GM18909 (cell line): ENCODE measurements at regions not wholly inside any gene's neighbourhood (a gene's known extent, or its start where the extent isn't known, plus 50 kb on each side); places are given as distances from the start of the nearest gene placed in this dataset.

Experiments used
- ATAC-seq: cut with Tn5 transposase; IDR thresholded peaks from one replicate; pipeline ENCODE4 v1.9.1; 2021; ENCODE audit warnings: mild to moderate bottlenecking; ENCODE audit not compliant: unreplicated experiment, poor library complexity

DNA sequence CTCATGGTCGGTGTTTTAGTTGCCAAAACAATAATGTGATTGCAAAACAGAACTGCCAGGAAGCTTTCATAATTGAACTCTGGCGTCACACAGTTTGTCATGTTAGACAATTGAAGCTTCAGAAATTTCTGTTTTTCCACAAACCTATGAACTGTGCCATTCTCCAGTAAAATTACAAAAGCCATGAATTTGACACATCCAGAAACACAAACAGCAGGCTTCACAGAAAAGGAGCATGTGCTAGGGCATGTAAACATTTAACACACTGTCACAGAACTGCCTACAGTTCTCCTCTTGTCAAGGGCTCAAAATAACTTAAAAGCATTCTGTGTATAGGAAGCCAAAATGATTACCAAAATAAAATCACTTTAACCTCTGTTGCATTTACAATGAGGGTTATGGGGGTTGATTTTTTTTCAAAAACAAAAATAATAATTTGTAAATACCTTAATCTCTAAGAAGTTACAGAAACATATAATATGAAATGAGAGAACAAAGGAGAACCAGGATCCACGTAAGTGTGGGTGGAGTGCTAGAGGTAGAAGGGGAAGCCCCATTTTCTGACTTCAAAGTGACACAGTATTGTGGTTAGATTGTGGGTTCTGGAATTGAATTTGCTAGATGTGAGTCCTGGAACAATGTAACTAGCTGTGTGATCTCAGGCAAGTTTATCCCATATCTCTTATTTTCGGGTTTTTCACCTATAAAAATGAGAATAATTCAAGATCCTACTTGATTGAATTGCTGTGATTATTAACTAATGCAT, 295.0 kb downstream of the CENPC start:
- ATAC-seq = no peak

DNA sequence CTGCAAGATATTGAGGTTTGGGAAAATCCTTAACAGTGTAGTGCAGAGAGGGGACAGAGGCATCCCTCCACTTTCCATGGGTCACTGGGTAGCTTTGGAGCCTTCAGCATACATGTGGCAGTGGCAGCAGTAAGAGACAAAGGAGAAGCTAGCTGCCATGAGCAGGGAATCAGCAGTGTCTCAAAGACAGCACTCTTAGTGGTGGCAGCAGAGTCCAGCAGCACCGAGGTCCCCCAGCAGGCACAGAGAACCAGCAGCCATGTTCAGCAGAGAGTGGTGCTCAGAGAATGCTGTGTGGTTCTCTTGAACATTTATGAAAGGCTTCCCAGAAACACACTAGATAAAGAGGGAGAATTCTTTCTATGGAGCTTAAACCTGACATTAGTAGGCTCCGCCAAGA, 308.5 kb downstream of the CENPC start:
- ATAC-seq = no peak

DNA sequence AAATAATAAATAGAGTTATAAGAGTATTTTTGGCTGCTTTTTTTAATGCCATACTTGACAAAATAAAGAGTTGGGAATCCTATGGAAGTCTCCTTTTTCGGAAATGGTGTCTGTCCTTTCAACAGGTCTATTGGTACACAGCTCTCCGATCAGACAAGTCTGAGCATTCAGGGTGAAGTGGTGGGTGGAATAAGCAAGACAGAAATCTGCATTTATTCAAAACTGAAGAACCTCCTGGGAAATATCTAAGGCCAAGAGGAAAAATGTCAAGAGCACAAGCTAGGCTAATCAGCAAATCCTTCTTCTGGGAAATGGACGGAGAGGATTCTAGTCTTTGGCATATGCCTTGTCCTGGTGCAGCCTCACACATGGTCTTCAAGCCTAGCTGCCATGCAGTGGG, 309.0 kb downstream of the CENPC start:
- no peak for ATAC-seq

DNA sequence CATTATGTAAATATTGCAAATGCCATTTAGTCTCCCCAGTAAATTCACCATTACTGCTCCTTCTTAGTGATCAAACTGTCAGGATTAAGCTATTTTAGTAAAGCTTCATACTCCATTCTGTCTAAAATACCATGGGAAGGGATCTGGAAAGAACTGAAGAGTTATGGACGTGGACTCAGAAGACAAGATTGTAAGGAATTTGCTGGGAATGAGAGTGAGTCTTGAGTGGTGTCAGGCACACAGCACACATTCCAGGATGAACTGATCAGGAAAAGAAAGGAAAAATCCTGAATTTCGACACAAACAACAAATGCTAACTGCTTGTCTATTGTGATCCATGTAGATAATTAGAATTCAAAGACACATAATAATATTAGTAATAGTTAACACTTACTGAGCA, 311.0 kb downstream of the CENPC start:
- ATAC-seq = no peak

DNA sequence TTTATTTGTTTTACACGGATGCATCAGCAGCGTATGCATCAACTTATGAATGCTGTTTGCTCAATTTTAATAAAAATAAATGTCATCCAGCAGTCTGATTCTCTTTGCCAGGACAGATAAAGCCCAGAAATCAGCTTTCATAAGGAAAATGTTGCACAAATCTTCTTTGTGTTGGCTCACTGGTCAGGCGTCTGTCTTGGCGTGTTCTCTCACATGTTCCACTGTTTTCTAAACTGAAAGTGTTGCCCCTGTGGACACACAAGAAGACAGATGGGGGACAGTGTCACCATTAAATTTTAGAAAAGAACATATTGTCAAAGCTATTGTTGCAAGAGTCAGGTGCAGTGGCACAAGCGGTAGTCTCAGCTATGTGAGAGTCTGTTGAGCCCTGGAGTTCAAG, 316.2 kb downstream of the CENPC start:
- ATAC-seq = no peak

DNA sequence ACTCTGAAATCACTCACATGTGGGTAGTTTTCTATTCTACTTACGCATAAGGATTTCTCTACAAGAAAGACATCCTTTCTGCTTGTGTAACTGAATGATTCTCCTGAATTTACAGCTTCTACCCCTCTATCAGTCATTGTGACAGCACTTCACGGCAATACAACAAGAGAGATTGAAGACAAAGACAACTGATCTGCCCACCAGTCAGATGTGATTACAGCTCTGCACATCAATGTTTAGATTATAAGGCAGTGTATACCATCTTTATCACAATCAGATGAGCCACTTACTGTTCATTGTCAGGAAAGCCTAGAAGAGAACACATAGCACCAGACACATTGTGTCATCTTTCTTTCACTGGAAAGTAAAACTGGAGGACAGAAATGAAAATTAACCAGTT, 324.4 kb downstream of the CENPC start:
- ATAC-seq = no peak

DNA sequence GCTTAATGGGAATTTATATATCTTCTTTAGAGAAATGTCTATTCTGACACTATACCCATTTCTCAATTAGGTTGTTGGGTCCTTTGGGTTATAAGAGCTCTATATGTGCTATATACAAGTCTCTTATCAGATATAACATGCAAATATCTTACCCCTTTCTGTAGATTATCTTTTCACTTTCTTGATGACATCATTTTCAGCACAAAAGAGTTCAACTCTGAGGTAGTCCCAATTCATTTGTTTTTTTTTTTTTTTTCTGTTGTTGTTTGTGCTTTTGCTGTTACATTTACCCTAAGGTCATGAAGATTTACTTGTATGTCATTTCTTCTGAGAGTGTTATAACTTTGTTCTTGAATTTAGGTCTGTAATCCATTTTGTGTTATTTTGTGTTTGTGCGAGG, 326.4 kb downstream of the CENPC start:
- ATAC-seq = no peak

DNA sequence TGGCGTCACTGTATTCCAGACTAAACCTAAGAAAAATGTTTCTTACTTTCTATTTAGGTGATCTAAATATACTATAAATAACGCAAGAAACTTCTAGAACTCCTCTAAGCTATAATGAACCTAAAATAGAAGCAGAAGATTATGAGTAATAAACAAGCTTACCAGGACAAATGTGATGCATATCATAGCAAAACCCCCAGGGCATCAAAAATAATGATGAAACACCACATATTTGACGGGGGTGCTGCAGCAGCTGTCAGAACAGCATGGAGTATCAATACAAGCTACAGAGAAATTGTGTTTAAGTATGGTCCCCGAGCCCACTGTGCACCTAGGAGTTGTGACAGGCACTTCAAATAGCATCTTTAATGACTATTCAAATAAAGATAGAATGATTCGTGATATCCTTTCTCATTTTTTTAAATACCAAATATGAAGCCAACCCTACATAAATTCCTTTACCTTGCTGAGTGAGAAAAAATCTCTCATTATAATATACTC, 337.3 kb downstream of the CENPC start:
- no peak for ATAC-seq

DNA sequence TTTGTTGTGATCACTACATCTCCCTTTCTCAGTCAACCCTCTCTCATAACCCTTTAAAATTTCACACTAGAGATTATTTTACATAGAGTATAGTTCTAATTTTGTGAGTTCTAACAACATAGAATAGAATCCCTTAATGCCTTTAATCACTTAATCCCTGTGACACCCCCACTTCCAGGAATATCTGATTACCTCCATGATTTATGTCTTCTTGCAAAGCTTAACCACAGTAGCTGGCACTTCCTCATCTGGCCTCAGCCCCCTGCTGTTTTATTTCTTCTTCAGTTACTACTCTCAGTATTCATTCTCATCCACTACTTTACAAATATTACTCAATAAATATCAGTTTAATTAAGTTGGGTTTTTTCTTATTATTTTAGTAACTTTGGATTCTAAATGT, 340.9 kb downstream of the CENPC start:
- ATAC-seq = no peak

DNA sequence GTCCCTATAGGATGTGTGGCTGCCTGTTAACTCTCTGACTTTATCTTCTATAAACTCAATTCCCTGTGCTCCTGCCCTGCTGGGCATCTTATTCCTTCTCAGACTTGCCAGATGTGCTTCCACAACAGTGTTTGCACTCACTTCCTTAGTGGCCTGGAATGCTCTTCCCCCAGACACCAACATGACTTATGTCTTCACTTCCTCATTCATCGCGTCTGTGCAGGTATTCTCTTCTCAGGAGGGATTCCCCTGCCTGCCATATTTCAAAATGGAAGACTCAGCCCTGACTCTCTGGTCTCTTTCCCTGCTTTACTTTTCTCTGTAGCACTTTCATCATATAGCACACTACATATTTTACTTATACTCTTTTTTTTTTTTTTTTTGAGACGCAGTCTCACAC, 344.0 kb downstream of the CENPC start:
- ATAC-seq = no peak

DNA sequence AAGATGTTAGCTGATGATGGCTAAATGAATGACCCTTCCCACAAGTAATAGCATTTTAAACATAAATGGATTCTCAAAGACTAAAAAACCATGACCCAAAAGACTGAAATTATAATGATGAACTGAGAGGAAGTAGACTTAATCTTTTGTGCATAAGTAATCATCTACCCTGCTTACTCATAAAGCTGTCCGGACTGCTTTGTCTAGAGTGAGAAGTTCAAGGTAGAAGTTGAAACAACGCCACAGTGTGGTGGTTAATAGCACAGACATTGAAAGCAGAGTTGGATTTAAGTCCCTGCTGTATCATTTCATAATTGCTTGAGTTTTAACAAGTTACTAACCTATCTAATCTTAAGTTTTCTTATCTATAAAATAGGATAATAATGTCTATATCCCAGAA, 346.6 kb downstream of the CENPC start:
- no peak for ATAC-seq

DNA sequence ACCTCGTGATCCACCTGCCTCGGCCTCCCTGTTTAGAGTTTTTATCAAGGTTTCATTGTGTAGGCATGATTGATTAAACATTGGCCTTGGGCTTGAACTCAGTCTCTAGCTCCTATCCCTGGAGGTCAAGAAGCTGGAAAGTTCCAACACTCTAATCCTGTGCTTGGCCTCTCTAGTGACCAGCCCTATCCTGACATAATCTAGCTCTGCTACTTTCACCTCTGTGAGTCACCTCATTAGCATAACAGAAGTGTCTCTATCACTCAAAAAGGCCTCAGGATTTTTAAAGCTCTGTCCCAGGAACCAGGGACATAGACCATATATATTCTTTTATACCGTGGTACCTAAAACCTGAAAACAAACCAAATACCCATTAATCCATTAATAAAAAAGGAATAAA, 377.5 kb downstream of the CENPC start:
- ATAC-seq = no peak

DNA sequence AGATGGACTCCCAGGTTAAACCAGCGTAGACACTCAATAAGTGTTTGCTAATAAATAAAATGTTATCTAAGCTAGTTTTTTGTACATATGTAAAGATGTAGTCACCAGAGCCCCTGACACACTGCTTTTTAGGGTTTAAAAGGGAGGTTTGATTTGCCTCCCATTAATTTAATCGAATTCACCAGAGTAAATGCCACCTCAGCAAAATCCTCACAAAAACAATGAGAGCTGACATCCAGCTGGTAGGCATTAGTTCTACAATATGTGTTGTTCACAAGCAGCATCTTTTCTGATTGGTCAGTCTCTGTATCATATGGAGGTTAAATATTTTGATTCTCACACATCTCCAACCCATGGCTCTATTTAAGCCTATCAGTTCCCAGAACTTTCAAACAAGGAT, 382.6 kb downstream of the CENPC start:
- ATAC-seq = no peak

DNA sequence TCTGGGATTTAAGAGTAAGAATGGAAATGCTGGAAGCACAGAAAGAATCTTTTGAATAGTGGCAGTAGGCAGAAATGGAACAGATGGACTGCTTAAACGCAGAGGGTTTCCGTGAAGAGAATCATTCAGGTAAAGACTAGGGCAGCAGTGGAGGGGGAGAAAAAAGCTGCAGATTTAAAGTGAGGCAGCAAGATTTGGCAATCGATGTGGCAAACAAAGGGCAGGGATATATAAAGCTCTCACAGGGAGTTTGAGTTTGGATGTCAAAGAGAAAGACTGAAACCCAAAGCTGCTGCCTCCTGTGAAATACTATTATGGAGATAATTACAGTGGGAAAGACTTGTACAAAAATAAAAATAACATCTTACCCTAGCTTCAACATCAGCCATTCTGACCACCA, 384.0 kb downstream of the CENPC start:
- no peak for ATAC-seq

DNA sequence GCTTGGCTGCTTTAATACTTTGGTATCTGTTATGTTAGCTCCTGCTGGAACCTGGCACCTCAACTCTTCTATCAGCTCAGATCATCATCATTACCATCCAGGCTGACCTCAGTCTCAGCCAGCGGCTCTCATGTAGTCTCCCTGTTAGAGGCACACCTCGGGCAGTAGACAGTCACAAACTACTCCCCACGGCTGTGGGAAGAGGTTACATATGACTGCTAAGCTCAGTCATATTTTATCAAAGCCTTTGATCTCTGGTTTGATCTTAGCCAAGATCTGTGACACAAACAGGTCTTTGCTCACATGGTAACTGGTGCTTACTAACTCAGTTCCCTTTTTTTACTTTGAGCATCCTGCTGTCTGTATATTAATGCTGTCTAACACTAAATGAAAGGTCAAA, 384.9 kb downstream of the CENPC start:
- no peak for ATAC-seq

DNA sequence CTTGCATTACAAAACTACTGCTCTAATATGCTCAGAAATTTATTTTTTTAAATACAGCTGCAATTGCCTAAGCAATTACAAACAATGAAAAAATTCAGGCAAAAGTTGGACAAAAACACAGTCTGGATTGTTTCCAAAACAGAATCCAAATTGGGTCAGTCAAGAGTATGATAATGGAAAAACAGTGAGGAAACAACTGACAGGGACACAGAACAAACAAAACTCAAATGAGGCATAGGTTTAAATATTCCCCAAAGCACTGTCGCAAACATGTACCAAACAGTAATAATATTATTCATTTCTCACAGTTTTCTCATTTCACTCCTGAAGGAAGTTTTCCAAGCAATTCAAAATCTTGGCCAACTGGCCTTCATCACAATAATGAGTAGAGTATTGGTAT, 386.6 kb downstream of the CENPC start:
- no peak for ATAC-seq

DNA sequence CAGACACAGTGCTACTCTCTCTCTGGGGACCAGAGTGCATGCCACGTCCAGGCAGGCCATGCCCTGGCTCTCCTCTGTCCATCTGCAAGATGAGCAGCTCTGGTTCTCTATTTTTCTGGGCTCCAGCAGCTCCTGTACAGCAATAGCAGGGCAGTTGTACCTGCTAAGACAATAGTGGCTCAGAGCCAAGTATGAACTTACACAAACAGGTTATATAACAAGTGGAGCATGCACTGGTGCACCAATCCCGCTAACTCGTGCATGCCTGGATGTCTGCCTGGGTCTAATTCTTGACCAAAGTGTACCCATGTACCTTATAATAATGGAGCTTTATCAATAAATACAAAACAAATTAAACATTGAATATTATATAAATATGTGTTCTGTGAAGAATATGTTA, 392.3 kb downstream of the CENPC start:
- no peak for ATAC-seq

DNA sequence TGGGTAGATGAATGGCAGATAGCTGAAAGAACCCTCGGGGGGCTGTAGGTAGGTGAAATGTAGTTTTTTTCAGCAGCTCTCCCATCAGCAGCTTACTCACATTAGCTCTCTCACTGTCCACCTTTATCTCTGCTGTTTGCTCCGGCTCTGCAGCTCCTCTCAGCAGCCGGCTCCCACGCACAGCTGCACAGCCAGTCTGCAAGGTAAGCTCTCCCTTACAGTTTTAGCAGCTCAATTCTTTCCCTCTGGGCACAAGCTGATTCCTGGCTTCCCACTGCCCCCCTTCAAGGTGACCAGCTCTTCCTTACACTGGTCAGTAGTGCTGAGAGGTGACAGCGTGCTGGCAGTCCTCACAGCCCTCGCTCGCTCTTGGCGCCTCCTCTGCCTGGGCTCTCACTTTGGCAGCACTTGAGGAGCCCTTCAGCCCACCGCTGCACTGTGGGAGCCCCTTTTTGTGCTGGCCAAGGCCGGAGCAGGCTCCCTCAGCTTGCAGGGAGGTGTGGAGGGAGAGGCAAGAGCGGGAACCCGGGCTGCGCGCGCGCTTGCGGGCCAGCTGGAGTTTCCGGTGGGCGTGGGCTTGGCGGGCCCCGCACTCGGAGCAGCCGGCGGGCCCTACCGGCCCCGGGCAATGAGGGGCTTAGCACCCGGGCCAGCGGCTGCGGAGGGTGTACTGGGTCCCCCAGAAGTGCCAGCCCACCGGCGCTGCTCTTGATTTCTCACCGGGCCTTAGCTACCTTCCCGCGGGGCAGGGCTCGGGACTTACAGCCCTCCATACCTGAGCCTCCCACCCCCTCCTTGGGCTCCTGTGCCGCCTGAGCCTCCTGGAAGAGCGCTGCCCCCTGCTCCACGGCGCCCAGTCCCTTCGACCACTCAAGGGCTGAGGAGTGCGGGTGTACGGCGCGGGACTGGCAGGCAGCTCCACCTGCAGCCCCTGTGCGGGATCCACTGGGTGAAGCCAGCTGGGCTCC, 393.6 kb downstream of the CENPC start:
- ATAC-seq = no peak

DNA sequence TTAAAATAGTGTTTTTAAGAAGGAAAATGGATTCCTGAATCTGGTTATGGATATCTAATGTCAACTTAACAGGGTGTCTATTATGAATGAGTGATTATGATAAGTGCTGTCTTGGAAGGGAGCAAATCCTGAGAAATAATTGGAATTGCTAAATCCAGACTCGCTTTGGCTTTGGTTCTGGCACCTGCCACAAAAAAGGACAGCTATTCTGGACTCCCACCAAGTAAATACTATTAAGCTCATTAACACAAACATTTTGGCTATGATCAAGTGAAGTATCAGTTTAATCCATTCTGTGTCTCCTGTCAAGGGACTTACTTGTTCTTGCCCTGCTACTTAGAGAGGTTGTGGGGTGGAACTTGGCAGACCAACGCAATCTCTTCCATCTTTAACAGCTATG, 403.7 kb downstream of the CENPC start:
- ATAC-seq = no peak

DNA sequence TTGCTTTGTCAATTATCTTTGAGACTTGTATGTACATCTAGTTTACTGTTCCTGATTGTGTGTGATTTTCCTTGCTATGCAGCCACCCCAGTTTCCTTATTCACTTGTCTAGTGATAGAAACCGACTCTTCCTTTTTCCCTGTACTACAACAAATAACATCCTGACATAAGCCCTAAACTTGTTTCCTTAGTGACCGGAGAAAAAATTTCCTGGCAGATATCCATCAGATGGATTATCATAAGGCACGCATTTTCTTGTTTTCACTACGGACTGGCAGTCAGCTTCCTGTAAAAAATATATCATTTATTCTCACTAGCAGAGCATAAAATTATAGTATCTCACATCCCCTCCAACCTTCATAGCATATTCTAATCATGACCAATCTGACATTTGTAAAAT, 410.7 kb downstream of the CENPC start:
- no peak for ATAC-seq

DNA sequence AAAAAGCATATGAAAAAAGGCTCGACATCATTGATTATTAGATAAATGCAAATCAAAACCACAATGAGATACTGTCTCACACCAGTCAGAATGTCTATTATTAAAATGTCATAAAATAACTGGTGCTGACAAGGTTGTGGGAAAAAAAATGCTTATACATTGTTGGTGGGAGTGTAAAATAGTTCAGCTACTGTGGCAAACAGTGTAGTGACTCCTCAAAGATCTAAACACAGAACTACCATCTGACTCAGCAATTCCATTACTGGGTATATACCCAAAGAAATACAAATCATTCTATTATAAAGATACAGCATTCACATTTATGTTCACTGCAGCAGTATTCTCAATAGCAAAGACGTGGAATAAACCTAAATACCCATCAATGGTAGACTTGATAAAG, 412.1 kb downstream of the CENPC start:
- no peak for ATAC-seq
